Smooth muscle cell (in vitro differentiated cells): ENCODE measurements at regions not wholly inside any gene's neighbourhood (a gene's known extent, or its start where the extent isn't known, plus 50 kb on each side); places are given as distances from the start of the nearest gene placed in this dataset.

ENCODE experiments used
- DNase-seq: peaks from one replicate; lab custom pipeline; 2025; ENCODE audit not compliant: unreplicated experiment; lab: John Stamatoyannopoulos, UW
- H2AFZ ChIP-seq: fragments of 200-600 bp; sonication (generic); 2 replicates; pipeline ENCODE4 v1.6.0; 2016; ENCODE audit warnings: antibody characterized with exemption, low read depth, mild to moderate bottlenecking
- H3F3A ChIP-seq: fragments of 200-600 bp; sonication (generic); 2 replicates; pipeline ENCODE4 v1.6.0; 2017; ENCODE audit warnings: antibody characterized with exemption, low read depth
- H3K27ac ChIP-seq: fragments of 200-600 bp; sonication (generic); 2 replicates; pipeline ENCODE4 v1.5.1; 2016; ENCODE audit warnings: low read depth, mild to moderate bottlenecking
- H3K27me3 ChIP-seq: fragments of 200-600 bp; sonication (generic); 2 replicates; pipeline ENCODE4 v1.6.1; 2016; ENCODE audit warnings: low read depth, mild to moderate bottlenecking
- H3K36me3 ChIP-seq: fragments of 200-600 bp; sonication (generic); 2 replicates; pipeline ENCODE4 v1.5.1; 2016; ENCODE audit warnings: low read depth
- H3K4me1 ChIP-seq: fragments of 200-600 bp; sonication (generic); 2 replicates; pipeline ENCODE4 v1.5.1; 2016; ENCODE audit warnings: low read depth
- H3K4me2 ChIP-seq: fragments of 200-600 bp; sonication (generic); 2 replicates; pipeline ENCODE4 v1.6.0; 2016; ENCODE audit warnings: mild to moderate bottlenecking
- H3K4me3 ChIP-seq: fragments of 200-600 bp; sonication (generic); 2 replicates; pipeline ENCODE4 v1.5.1; 2016; ENCODE audit warnings: mild to moderate bottlenecking
- H3K79me2 ChIP-seq: fragments of 200-600 bp; sonication (generic); 2 replicates; pipeline ENCODE4 v1.6.0; 2016; ENCODE audit warnings: low read depth, mild to moderate bottlenecking
- H3K9ac ChIP-seq: fragments of 200-600 bp; sonication (generic); 2 replicates; pipeline ENCODE4 v1.6.0; 2016; ENCODE audit warnings: low read depth
- H3K9me3 ChIP-seq: fragments of 200-600 bp; sonication (generic); replicated peaks from 2 replicates; pipeline ENCODE4 v1.5.1; 2016; ENCODE audit warnings: low read depth
- H4K20me1 ChIP-seq: fragments of 200-600 bp; sonication (generic); 2 replicates; pipeline ENCODE4 v1.6.0; 2016; ENCODE audit warnings: low read depth
- WGBS: methylation state at CpG from one replicate; pipeline ENCODE4 v1.1.7; 2016; ENCODE audit warnings: low lambda C conversion rate; 5-methylcytosine and 5-hydroxymethylcytosine counted together
- TF ChIP-seq, protein P1 (sequence below): fragments of 200-600 bp; sonication (generic); IDR thresholded peaks from 2 replicates; pipeline ENCODE4 v1.5.1; 2017; ENCODE audit warnings: borderline replicate concordance, mild to moderate bottlenecking, antibody characterized with exemption; ENCODE audit not compliant: insufficient read depth, poor library complexity, severe bottlenecking

DNA sequence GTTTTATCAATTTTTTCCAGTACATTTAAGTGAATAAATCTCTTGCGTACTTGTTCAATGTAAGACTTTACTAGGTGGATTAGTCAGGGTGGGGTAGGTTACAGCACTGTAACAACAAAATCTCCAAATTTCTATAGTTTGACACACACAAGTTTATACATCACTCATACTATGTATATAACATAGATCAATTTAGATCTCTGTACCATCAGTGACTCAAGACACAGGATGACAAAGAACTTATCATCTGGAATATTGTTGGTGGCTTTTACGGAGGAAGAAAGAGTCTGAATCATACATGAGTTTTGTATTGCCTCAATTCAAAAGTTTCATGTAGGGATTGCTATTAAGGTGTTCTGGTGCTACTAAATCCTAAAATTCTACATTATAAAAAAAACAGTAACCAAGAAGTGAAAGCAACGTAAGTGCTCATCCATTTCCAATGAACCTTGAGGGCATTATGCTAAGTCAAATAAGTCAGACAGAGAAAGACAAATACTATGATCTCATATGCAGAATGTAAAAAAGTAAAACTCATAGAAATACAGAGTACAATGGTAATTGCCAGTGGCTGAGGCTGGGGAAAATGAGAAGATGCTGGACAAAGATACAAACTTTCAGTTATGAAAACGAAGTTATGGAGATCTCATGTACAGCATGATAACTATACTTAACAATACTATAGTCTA is 98.0 kb upstream of the DKK2 start:
- H3K27me3 ChIP-seq, result no peaks in the 10 kb centered on the region
- TF ChIP-seq, protein P1, sequence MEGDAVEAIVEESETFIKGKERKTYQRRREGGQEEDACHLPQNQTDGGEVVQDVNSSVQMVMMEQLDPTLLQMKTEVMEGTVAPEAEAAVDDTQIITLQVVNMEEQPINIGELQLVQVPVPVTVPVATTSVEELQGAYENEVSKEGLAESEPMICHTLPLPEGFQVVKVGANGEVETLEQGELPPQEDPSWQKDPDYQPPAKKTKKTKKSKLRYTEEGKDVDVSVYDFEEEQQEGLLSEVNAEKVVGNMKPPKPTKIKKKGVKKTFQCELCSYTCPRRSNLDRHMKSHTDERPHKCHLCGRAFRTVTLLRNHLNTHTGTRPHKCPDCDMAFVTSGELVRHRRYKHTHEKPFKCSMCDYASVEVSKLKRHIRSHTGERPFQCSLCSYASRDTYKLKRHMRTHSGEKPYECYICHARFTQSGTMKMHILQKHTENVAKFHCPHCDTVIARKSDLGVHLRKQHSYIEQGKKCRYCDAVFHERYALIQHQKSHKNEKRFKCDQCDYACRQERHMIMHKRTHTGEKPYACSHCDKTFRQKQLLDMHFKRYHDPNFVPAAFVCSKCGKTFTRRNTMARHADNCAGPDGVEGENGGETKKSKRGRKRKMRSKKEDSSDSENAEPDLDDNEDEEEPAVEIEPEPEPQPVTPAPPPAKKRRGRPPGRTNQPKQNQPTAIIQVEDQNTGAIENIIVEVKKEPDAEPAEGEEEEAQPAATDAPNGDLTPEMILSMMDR, result no peak
- no peak overlapping the region for H3K4me3 ChIP-seq
- H4K20me1 ChIP-seq, result no peaks in the 10 kb centered on the region
- DNase-seq, result no peak
- H3F3A ChIP-seq, result peaks cover 11% of the 10 kb centered on the region
- no peak overlapping the region for H2AFZ ChIP-seq
- no peak overlapping the region for H3K27ac ChIP-seq
- WGBS, result 85% methylated on average over 4 of the region's 4 CpGs
- H3K9me3 ChIP-seq, result no peaks in the 10 kb centered on the region
- no peak overlapping the region for H3K9ac ChIP-seq
- peaks cover 14% of the 10 kb centered on the region for H3K4me1 ChIP-seq
- H3K36me3 ChIP-seq, result no peaks in the 10 kb centered on the region
- peak overlapping the region; percentile 24 for H3K4me2 ChIP-seq
- peaks cover 5% of the 10 kb centered on the region for H3K79me2 ChIP-seq

- H3K36me3 ChIP-seq, result no peaks in the 10 kb centered on the region
- no peak overlapping the region for H3K9ac ChIP-seq
- no peak overlapping the region for H3K4me3 ChIP-seq
- no peaks in the 10 kb centered on the region for H3K27me3 ChIP-seq
- H3K4me2 ChIP-seq, result peak overlapping the region; percentile 78
- peaks cover 5% of the 10 kb centered on the region for H3K79me2 ChIP-seq
- WGBS, result 95% methylated on average over 1 of the region's 1 CpG
- peaks cover 17% of the 10 kb centered on the region for H3F3A ChIP-seq
- no peak overlapping the region for H2AFZ ChIP-seq
- H3K4me1 ChIP-seq, result peaks cover 18% of the 10 kb centered on the region
- TF ChIP-seq, protein P1, result no peak
- no peaks in the 10 kb centered on the region for H3K9me3 ChIP-seq
- no peak for DNase-seq
- H4K20me1 ChIP-seq, result no peaks in the 10 kb centered on the region
- peak overlapping the region; percentile 90 for H3K27ac ChIP-seq
Measured at GRCh38 chr4:107131295-107131694, 95.2 kb upstream of the DKK2 start.

- Histone ChIP-seq H3K27ac (peak overlapping the region; percentile 90), H3K9me3 (no peaks in the 10 kb centered on the region), H3K9ac (peak overlapping the region; percentile 34), H3K4me1 (peaks cover 18% of the 10 kb centered on the region), H3F3A (peaks cover 17% of the 10 kb centered on the region), H3K4me2 (peak overlapping the region; percentile 78), H3K27me3 (no peaks in the 10 kb centered on the region), H4K20me1 (no peaks in the 10 kb centered on the region), H3K36me3 (no peaks in the 10 kb centered on the region), H3K79me2 (peaks cover 5% of the 10 kb centered on the region), H2AFZ (no peak overlapping the region), H3K4me3 (no peak overlapping the region)
- WGBS, result 36% methylated on average over 3 of the region's 3 CpGs
- TF ChIP-seq, protein P1, result no peak
- no peak for DNase-seq
Measured at GRCh38 chr4:107130157-107130556, 94.0 kb upstream of the DKK2 start.

DNA sequence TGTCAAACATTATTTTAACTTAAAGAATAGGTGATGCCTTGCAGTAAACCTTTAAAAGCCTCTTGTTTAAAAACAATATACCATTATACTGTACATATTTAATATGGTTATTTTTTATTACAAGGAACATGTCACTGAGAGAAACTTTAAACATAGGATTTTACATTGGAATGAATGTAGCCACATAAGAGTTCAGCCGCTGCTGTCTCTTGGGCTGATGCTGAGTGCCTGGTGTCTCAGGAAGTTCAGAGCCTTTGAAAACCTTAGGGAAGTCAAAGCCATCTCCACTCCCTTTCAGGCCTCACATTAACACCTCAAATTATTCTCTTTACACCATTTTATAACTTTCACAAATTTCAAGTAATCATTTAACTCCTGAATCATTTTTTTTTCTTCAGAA is 93.5 kb upstream of the DKK2 start:
- WGBS, result 21% methylated on average over 1 of the region's 1 CpG
- Histone ChIP-seq H3K79me2 (peaks cover 5% of the 10 kb centered on the region), H3K9ac (peak overlapping the region; percentile 34), H4K20me1 (no peaks in the 10 kb centered on the region), H3K27me3 (no peaks in the 10 kb centered on the region), H2AFZ (no peak overlapping the region), H3K4me1 (peaks cover 18% of the 10 kb centered on the region), H3F3A (peaks cover 17% of the 10 kb centered on the region), H3K4me2 (peak overlapping the region; percentile 78), H3K9me3 (no peaks in the 10 kb centered on the region), H3K4me3 (no peak overlapping the region), H3K36me3 (no peaks in the 10 kb centered on the region), H3K27ac (peak overlapping the region; percentile 90)
- no peak for DNase-seq
- TF ChIP-seq, protein P1, result no peak
